D721Med (cell line): ENCODE measurements at regions not wholly inside any gene's neighbourhood (a gene's known extent, or its start where the extent isn't known, plus 50 kb on each side); places are given as distances from the start of the nearest gene placed in this dataset.
A peak's percentile ranks its signal among the peaks of the same experiment; 100 is the strongest.

Experiments
- DNase-seq: peaks from one replicate; pipeline ENCODE4 v3.0.0; 2011; ENCODE audit warnings: low spot score; ENCODE audit not compliant: insufficient read length
- FAIRE-seq: peaks from 2 replicates; lab custom pipeline; 2011; peaks lifted over from hg19 to GRCh38; lab: Jason Lieb, UNC
- TF ChIP-seq, protein P1 (sequence below): IDR thresholded peaks from 2 replicates; pipeline ENCODE4 v1.5.1; 2012; ENCODE audit warnings: mild to moderate bottlenecking, control low read depth; ENCODE audit not compliant: insufficient read depth; ENCODE audit errors: missing control alignments

DNA sequence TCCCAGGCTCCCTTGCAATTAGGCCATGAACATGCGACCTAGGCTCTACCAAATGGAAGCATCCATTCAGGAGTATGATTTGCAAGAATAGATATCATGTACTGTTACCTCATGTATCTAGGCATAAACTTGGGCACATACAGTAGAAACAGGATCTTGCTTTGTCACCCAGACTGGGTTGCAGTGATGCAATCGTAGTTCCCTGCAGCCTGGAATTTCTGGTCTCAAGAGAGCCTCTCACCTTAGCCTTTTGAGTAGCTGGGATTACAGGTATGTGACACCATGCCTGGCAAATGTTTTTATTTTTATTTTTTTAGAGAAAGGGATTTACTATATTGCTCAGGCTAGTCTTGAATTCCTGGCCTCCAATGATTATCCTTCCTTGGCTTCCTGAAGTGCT lies 994.2 kb downstream of the ADGRL3 start:
- TF ChIP-seq, protein P1, sequence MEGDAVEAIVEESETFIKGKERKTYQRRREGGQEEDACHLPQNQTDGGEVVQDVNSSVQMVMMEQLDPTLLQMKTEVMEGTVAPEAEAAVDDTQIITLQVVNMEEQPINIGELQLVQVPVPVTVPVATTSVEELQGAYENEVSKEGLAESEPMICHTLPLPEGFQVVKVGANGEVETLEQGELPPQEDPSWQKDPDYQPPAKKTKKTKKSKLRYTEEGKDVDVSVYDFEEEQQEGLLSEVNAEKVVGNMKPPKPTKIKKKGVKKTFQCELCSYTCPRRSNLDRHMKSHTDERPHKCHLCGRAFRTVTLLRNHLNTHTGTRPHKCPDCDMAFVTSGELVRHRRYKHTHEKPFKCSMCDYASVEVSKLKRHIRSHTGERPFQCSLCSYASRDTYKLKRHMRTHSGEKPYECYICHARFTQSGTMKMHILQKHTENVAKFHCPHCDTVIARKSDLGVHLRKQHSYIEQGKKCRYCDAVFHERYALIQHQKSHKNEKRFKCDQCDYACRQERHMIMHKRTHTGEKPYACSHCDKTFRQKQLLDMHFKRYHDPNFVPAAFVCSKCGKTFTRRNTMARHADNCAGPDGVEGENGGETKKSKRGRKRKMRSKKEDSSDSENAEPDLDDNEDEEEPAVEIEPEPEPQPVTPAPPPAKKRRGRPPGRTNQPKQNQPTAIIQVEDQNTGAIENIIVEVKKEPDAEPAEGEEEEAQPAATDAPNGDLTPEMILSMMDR = no peak
- FAIRE-seq = no peak
- no peak for DNase-seq

DNA sequence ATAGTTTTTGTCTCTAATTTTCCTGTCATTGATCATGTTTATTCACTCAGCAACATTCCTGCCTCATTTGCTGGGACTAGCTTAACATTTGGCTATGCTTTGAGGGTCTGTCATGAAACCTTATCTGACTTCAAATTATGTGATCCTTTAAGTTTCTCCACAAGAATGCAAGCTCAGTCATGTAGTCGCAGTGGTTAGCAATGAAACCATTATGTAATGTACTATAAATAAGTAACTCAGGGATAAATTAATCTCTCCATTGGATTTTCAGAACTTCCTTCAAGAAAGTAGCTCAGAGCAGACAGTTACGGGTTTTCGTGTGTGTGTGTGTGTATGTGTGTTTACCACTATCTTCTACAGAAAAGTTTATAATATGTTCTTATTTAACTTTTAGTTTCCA lies 993.6 kb downstream of the ADGRL3 start:
- no peak for FAIRE-seq
- TF ChIP-seq, protein P1 = no peak
- DNase-seq = no peak

DNA sequence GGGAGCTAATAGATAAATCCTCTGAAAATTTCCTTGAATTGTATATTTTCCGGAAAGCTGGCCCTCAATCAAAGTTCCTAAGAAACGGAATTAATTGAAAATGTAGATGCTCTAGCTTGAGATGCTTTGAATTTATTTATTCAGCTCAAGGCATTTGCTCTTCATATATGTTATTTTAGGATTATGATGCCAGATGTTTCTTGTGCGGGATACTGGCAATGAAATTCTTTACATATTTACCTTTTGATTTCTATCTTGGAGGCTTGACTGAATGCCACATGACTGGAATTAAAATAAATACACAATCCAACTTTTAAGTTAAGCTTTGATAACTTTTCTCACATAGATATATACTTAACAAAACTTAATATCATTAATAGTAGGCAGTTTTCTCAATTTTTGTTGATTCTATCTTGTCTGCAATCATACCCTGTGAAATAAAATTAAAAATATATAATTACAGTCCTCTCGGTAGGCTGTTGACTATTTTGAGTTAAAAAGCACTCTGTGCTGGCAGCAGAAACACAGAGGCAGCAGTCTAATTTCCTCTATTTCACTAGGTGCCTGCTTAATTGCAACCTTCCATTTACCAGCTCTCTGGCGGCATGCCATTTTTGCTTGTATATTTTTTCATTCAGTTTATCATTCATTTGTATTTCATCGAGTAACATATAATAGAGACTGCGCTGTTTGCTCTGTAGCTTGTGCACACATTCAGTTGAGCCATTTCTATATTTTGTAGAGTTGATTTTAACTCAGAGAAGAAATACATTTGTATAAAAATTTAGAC lies 991.5 kb downstream of the ADGRL3 start:
- TF ChIP-seq, protein P1 = no peak
- DNase-seq = no peak
- no peak for FAIRE-seq

DNA sequence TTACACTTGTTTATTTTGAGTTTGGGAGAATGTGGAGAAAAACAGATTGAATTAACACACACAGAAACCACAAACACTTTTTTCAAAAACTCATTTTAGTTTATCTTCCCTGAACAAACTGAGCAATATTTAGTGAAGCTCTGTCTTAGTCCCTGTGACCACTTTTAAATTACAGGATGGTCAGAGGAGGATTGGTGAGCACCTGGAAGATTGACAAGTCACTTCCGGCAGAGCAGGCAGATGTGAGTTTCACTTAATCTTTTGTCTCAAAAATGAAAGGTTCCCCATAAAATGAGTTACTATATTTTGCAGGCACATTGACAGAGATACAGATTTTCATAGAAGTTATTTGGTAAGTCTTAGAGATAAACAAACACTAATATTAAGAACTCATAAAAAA lies 970.1 kb downstream of the ADGRL3 start:
- DNase-seq (no peak), FAIRE-seq (no peak)
- TF ChIP-seq, protein P1 = no peak

DNA sequence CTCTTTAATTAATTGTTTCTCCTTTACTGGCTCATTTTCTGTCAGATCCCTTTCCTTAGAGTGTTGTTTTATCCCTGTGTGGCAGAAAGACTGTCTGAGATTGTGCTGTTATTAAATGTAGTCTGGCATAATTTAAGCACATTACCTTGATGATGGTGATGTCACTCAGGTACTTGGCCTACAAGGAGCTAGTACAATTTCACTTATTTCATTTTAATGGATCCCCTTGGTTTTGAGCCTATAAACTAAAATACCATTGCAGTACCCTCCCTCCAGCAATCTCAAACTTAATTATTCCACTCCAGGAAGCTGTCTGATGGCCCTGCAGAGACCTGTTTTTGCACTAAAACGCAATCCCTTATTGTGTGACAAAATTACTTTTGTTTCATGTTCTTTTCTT lies 968.6 kb downstream of the ADGRL3 start:
- TF ChIP-seq, protein P1 = no peak
- DNase-seq = no peak
- no peak for FAIRE-seq

DNA sequence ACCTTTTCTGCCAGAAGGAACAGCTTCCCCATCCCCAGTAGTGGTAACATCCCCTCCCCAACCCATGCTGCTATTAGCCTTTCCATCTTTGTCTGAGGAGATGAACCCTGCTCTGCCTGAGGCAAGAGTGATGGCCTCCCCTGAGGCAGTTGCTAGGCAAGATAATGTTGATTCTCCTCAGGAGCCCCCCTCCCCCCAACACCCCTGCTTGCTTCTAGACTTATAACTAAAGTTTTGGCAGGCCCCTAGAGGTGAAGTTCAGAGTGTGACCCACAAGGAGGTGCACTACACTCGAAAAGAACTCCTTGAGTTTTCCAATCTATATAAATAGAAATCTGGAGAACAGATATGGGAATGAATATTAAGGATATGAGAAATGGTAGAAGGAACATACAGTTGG lies 962.5 kb downstream of the ADGRL3 start:
- no peak for DNase-seq
- TF ChIP-seq, protein P1 = no peak
- no peak for FAIRE-seq

DNA sequence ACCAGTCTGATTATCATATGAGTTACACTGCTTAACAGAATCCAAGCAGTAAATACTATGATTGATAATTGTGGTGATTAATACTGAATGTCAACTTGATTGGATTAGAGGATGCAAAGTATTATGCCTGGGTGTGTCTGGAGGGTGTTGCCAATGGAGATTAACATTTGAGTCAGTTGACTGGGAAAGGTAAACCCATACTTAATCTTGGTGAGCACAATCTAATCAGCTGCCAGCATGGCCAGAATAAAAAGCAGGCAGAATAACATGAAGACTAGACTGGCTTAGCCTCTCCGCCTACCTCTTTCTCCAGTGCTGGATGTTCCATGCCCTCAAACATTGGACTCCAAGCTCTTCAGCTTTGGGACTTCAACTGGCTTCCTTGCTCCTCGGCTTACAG lies 961.3 kb downstream of the ADGRL3 start:
- TF ChIP-seq, protein P1 = no peak
- no peak for DNase-seq
- FAIRE-seq = peak; percentile 97
